ENCODE measurements at regions not wholly inside any gene's neighbourhood (a gene's known extent, or its start where the extent isn't known, plus 50 kb on each side); places are given as distances from the start of the nearest gene placed in this dataset.

- H4K8ac ChIP-seq (ENCODE audit: low read depth in 2 of 2, low read length in 2 of 2): peak overlapping the region; percentile 2 to 19; a peak in 2 of 4 replicates
- no TSS peak for BruUV-seq (replicated peaks)
- H2AK5ac ChIP-seq (ENCODE audit: low read depth, low read length): peak overlapping the region; percentile 23
- H4K5ac ChIP-seq (ENCODE audit: low read depth, low read length): no peak overlapping the region
- H3K23ac ChIP-seq (ENCODE audit: low read depth, low read length): no peak overlapping the region
- H4K20me1 ChIP-seq (ENCODE audit: insufficient read depth, low read length): no peaks in the 10 kb centered on the region
- H2BK15ac ChIP-seq (ENCODE audit: low read depth, low read length): peak overlapping the region; percentile 86; the same call in 2 of the 3 replicates
- H3K14ac ChIP-seq (replicated peaks; ENCODE audit: low read depth, low read length): peak overlapping the region; percentile 16; the same call in 1 of the 2 replicates
- H3K4me3 ChIP-seq (ENCODE audit: insufficient read depth, low read depth, low read length): no peak overlapping the region
- ATAC-seq (ENCODE audit: low read depth) (no peak), DNase-seq (no peak)
- ChIA-PET POLR2A (ENCODE audit: unreplicated experiment) (no interaction called here), CTCF (no interaction called here)
- no peak overlapping the region for H2BK5ac ChIP-seq (ENCODE audit: low read depth, low read length, poor library complexity, severe bottlenecking)
- H3K9ac ChIP-seq (ENCODE audit: low read depth, low read length): no peak overlapping the region
- no peaks in the 10 kb centered on the region for H3K27me3 ChIP-seq (ENCODE audit: control insufficient read depth, insufficient read depth, low read length)
- peak overlapping the region; percentile 31; the same call in 1 of the 2 replicates for H3K4ac ChIP-seq (ENCODE audit: low read depth, low read length)
- H3K27ac ChIP-seq (ENCODE audit: insufficient read depth, low read length): no peak overlapping the region
- intact Hi-C loops (cut with micrococcal nuclease) (no loop called here), dilution Hi-C loops (cut with HindIII; ENCODE audit: low sequenced_read_pairs, unreplicated experiment) (no loop called here), in situ Hi-C loops (cut with MboI; ENCODE audit: low sequenced_read_pairs) (no loop called here)
- 97% methylated on average over 2 of the region's 9 CpGs; no CpG with 5 or more reads in 1 of the 2 experiments for whole genome bisulfite sequencing, 2 experiments (ENCODE audit: extremely low coverage in 2 of 2, insufficient read length in 1 of 2)
- peak overlapping the region; percentile 53; the same call in 1 of the 2 replicates for H4K91ac ChIP-seq (ENCODE audit: insufficient read depth, low read depth, low read length)
- TF ChIP-seq MXI1 (IDR thresholded peaks at IDR 0.05; ENCODE audit: borderline replicate concordance, low read depth, low read length): no peak
- TF ChIP-seq SMC3 (IDR thresholded peaks at IDR 0.05; ENCODE audit: low read depth, low read length): no peak
- no peak for TF ChIP-seq FOS (IDR thresholded peaks at IDR 0.05; ENCODE audit: low read depth, low read length)
- TF ChIP-seq NFE2L2 (IDR thresholded peaks at IDR 0.05; ENCODE audit: low read depth, low read length): no peak
- TF ChIP-seq, protein P1, sequence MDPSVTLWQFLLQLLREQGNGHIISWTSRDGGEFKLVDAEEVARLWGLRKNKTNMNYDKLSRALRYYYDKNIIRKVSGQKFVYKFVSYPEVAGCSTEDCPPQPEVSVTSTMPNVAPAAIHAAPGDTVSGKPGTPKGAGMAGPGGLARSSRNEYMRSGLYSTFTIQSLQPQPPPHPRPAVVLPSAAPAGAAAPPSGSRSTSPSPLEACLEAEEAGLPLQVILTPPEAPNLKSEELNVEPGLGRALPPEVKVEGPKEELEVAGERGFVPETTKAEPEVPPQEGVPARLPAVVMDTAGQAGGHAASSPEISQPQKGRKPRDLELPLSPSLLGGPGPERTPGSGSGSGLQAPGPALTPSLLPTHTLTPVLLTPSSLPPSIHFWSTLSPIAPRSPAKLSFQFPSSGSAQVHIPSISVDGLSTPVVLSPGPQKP (IDR thresholded peaks at IDR 0.05; ENCODE audit: borderline replicate concordance, low read depth, low read length): no peak
- no peak for TF ChIP-seq RFX5 (IDR thresholded peaks at IDR 0.05; ENCODE audit: low read depth, low read length)
- TF ChIP-seq RAD21 (IDR thresholded peaks at IDR 0.05; ENCODE audit: low read length): no peak
- TF ChIP-seq CHD1 (IDR thresholded peaks at IDR 0.05; ENCODE audit: low read depth, low read length): no peak
- TF ChIP-seq, protein P2, sequence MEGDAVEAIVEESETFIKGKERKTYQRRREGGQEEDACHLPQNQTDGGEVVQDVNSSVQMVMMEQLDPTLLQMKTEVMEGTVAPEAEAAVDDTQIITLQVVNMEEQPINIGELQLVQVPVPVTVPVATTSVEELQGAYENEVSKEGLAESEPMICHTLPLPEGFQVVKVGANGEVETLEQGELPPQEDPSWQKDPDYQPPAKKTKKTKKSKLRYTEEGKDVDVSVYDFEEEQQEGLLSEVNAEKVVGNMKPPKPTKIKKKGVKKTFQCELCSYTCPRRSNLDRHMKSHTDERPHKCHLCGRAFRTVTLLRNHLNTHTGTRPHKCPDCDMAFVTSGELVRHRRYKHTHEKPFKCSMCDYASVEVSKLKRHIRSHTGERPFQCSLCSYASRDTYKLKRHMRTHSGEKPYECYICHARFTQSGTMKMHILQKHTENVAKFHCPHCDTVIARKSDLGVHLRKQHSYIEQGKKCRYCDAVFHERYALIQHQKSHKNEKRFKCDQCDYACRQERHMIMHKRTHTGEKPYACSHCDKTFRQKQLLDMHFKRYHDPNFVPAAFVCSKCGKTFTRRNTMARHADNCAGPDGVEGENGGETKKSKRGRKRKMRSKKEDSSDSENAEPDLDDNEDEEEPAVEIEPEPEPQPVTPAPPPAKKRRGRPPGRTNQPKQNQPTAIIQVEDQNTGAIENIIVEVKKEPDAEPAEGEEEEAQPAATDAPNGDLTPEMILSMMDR (conservative IDR thresholded peaks at IDR 0.05; ENCODE audit: low read depth, low read length): no peak
- TF ChIP-seq POLR2A (IDR thresholded peaks at IDR 0.05; ENCODE audit: low read depth, low read length): no peak
- no peak for TF ChIP-seq USF2 (IDR thresholded peaks at IDR 0.05; ENCODE audit: low read depth, low read length)
- TF ChIP-seq BHLHE40 (IDR thresholded peaks at IDR 0.05; ENCODE audit: low read depth, low read length): no peak
- no peak for TF ChIP-seq MAFK (IDR thresholded peaks at IDR 0.05; ENCODE audit: low read depth, low read length)
- H2AFZ ChIP-seq (replicated peaks; ENCODE audit: low read length, poor library complexity): peak overlapping the region; percentile 47
- H2AK9ac ChIP-seq (replicated peaks; ENCODE audit: low read depth, low read length, poor library complexity): no peak overlapping the region
- H3K79me1 ChIP-seq (ENCODE audit: low read depth in 1 of 2, low read length in 2 of 2): no peaks in the 10 kb centered on the region
- H2BK20ac ChIP-seq (ENCODE audit: low read depth, low read length): peak overlapping the region; percentile 26; the same call in 1 of the 2 replicates
- peak overlapping the region; percentile 43; the same call in 1 of the 2 replicates for H2BK120ac ChIP-seq (ENCODE audit: low read depth, low read length)
- H3K4me2 ChIP-seq (ENCODE audit: low read depth, low read length): no peak overlapping the region
- peaks cover 13% of the 10 kb centered on the region for H3K4me1 ChIP-seq (ENCODE audit: control insufficient read depth, insufficient read depth, low read length)
- H3K36me3 ChIP-seq (ENCODE audit: control insufficient read depth, insufficient read depth, low read length): no peaks in the 10 kb centered on the region
- H3K9me1 ChIP-seq (ENCODE audit: insufficient read depth, low read length): no peaks in the 10 kb centered on the region
- H3K18ac ChIP-seq (ENCODE audit: low read depth, low read length): peak overlapping the region; percentile 14; the same call in 1 of the 2 replicates
- no peak overlapping the region; the same call in 1 of the 2 replicates for H3K56ac ChIP-seq (ENCODE audit: extremely low read depth, insufficient read depth, low read length)
- H3K9me3 ChIP-seq (ENCODE audit: control insufficient read depth, insufficient read depth, low read length): no peaks in the 10 kb centered on the region
Measured at GRCh38 chr7:45988405-45989057, 67.5 kb upstream of the IGFBP3 start.

Measured in IMR-90 (cell line).